ENCODE measurements at regions not wholly inside any gene's neighbourhood (a gene's known extent, or its start where the extent isn't known, plus 50 kb on each side); places are given as distances from the start of the nearest gene placed in this dataset.

DNA sequence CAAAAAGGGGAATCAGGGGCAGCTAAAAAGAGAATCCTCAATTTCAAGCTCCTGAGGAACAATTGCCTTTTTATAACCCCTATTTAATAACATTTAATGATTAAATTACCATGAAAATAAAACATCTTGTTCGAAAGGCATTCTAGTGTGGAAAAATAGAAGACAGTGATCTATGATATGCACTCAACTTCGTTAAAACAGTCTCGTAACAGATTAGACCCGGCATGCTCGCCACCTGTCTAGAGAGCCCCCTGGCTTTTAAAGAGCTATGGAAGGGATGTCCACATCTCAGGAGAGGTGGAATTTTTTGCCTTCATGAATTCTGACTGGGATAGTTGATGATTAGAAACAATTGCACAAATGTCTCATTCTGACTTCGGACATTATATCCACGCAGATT is 153.7 kb upstream of the MDFIC2 start:
- TF ChIP-seq, protein P1, sequence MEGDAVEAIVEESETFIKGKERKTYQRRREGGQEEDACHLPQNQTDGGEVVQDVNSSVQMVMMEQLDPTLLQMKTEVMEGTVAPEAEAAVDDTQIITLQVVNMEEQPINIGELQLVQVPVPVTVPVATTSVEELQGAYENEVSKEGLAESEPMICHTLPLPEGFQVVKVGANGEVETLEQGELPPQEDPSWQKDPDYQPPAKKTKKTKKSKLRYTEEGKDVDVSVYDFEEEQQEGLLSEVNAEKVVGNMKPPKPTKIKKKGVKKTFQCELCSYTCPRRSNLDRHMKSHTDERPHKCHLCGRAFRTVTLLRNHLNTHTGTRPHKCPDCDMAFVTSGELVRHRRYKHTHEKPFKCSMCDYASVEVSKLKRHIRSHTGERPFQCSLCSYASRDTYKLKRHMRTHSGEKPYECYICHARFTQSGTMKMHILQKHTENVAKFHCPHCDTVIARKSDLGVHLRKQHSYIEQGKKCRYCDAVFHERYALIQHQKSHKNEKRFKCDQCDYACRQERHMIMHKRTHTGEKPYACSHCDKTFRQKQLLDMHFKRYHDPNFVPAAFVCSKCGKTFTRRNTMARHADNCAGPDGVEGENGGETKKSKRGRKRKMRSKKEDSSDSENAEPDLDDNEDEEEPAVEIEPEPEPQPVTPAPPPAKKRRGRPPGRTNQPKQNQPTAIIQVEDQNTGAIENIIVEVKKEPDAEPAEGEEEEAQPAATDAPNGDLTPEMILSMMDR (IDR thresholded peaks at IDR 0.05; ENCODE audit: borderline replicate concordance, extremely low read depth, low read length, poor library complexity, severe bottlenecking): no peak
- TF ChIP-seq EZH2 (IDR thresholded peaks at IDR 0.05; ENCODE audit: borderline replicate concordance, low read depth, low read length, severe bottlenecking): no peak
